Upper lobe of right lung (tissue), 1 donor: ENCODE measurements at regions not wholly inside any gene's neighbourhood (a gene's known extent, or its start where the extent isn't known, plus 50 kb on each side); places are given as distances from the start of the nearest gene placed in this dataset.
"Not testable (repeated sequence)": the region's sequence is repeated elsewhere in the genome, so short reads cannot be mapped to it uniquely, and the experiment has no call there.

Source experiments
- ATAC-seq: fragments of 200-7000 bp; cut with Tn5 transposase; one replicate; pipeline ENCODE4 v1.9.1; 2020; ENCODE audit warnings: mild to moderate bottlenecking, moderate library complexity
- DNase-seq: peaks from one replicate; pipeline ENCODE4 v3.0.0-alpha.2; 2020
- H3K27ac ChIP-seq: fragments of 200-600 bp; one replicate; pipeline ENCODE4 v1.8.0; 2022
- H3K27me3 ChIP-seq: fragments of 200-600 bp; one replicate; pipeline ENCODE4 v1.8.0; 2022; ENCODE audit warnings: mild to moderate bottlenecking
- H3K36me3 ChIP-seq: fragments of 200-600 bp; one replicate; pipeline ENCODE4 v1.8.0; 2022
- H3K4me1 ChIP-seq: fragments of 200-600 bp; one replicate; pipeline ENCODE4 v1.8.0; 2022
- H3K4me3 ChIP-seq: fragments of 200-600 bp; one replicate; pipeline ENCODE4 v1.8.0; 2022; ENCODE audit warnings: mild to moderate bottlenecking
- H3K9me3 ChIP-seq: fragments of 200-600 bp; one replicate; pipeline ENCODE4 v1.8.0; 2022
- intact Hi-C: fragments of 100-400 bp; cut with DNase I; formaldehyde crosslinking; loops from one replicate; pipeline ENCODE4 v1.11.0; 2022
- TF ChIP-seq, protein P1 (sequence below): fragments of 200-600 bp; IDR thresholded peaks from one replicate; pipeline ENCODE4 v1.8.0; 2022; ENCODE audit warnings: antibody characterized with exemption
- donor health status: DM: no; HTN: yes; CAD: no; lungs with severe emphysema.

DNA sequence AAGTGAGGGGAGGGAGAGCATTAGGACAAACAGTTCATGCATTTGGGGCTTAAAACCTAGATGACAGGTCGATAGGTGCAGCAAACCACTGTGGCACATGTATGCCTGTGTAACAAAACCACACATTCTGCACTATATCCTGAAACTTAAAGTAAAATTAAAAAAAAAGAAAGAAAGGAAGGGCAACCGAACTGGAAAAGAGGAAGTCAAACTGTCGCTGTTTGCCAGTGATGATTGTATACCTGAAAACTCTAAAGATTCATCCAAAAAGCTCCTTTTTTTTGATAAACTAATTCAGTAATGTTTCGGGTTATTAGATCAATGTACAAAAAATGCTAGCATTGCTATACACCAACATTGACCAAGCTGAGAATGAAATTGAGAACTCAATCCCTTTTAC, 259.0 kb upstream of the ALG10 start:
- Histone ChIP-seq H3K36me3 (no peaks in the 10 kb centered on the region), H3K27me3 (no peaks in the 10 kb centered on the region), H3K27ac (no peak overlapping the region), H3K9me3 (no peaks in the 10 kb centered on the region), H3K4me1 (no peaks in the 10 kb centered on the region), H3K4me3 (no peak overlapping the region)
- TF ChIP-seq, protein P1, sequence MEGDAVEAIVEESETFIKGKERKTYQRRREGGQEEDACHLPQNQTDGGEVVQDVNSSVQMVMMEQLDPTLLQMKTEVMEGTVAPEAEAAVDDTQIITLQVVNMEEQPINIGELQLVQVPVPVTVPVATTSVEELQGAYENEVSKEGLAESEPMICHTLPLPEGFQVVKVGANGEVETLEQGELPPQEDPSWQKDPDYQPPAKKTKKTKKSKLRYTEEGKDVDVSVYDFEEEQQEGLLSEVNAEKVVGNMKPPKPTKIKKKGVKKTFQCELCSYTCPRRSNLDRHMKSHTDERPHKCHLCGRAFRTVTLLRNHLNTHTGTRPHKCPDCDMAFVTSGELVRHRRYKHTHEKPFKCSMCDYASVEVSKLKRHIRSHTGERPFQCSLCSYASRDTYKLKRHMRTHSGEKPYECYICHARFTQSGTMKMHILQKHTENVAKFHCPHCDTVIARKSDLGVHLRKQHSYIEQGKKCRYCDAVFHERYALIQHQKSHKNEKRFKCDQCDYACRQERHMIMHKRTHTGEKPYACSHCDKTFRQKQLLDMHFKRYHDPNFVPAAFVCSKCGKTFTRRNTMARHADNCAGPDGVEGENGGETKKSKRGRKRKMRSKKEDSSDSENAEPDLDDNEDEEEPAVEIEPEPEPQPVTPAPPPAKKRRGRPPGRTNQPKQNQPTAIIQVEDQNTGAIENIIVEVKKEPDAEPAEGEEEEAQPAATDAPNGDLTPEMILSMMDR, result no peak
- DNase-seq (no peak), ATAC-seq (no peak)
- intact Hi-C loops, result no loop called here

DNA sequence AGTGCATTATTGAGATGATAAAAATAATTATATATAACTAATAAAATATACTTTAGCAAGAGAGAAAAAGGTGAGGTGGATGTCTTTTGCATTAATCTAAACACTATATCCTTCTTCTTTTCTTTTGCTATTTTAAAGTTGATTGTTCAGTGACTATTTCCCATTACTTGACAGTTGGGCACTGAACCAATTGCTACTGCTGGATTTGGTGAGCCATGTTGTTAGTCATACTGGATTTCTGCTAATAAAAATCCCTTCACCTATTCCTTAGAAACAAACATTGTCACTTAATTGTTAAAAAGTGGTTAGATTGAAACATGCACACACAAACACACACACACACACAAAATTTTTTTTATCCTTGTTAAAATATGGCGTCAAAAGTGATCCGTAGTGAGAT, 251.6 kb upstream of the ALG10 start:
- Histone ChIP-seq H3K9me3 (no peaks in the 10 kb centered on the region), H3K4me1 (no peaks in the 10 kb centered on the region), H3K36me3 (no peaks in the 10 kb centered on the region), H3K27me3 (no peaks in the 10 kb centered on the region), H3K4me3 (no peak overlapping the region), H3K27ac (no peak overlapping the region)
- DNase-seq (no peak), ATAC-seq (no peak)
- TF ChIP-seq, protein P1, result no peak
- intact Hi-C loops, result no loop called here

DNA sequence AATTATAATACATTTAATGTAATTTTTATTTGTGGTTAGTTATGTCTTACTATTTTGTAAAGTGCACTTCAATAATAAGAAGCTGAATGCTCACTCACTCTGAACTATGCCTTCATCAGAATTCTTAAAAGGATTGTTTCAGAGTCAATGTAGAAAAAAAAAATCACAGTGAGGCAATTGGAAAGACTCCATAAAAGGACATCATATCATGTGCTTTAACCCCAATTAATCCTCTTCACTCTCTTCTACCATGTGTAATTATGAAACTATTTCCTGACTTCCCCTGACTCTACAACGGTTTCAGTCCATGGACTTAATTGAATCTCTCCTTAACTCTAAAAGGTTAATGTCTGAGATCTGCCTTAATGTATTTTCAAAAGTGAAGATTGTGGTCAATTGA, 250.4 kb upstream of the ALG10 start:
- H3K27ac ChIP-seq, result no peak overlapping the region
- no peaks in the 10 kb centered on the region for H3K9me3 ChIP-seq
- DNase-seq (no peak), ATAC-seq (no peak)
- intact Hi-C loops, result no loop called here
- H3K36me3 ChIP-seq, result no peaks in the 10 kb centered on the region
- H3K27me3 ChIP-seq, result no peaks in the 10 kb centered on the region
- no peak overlapping the region for H3K4me3 ChIP-seq
- no peaks in the 10 kb centered on the region for H3K4me1 ChIP-seq
- TF ChIP-seq, protein P1, result no peak

DNA sequence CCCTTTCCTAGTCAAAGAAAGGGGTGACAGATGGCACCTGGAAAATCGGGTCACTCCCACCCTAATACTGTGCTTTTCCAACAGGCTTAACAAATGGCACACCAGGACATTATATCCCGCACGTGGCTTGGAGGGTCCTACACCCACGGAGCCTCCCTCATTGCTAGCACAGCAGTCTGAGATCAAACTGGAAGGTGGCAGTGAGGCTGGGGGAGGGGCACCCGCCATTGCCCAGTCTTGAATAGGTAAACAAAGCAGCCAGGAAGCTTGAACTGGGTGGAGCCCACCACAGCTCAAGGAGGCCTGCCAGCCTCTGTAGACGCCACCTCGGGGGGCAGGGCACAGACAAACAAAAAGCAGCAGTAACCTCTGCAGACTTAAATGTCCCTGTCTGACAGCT, 249.2 kb upstream of the ALG10 start:
- intact Hi-C loops, H3K27me3 ChIP-seq, H3K36me3 ChIP-seq, DNase-seq, H3K4me3 ChIP-seq, H3K4me1 ChIP-seq, H3K9me3 ChIP-seq, H3K27ac ChIP-seq, ATAC-seq: not testable (repeated sequence)

DNA sequence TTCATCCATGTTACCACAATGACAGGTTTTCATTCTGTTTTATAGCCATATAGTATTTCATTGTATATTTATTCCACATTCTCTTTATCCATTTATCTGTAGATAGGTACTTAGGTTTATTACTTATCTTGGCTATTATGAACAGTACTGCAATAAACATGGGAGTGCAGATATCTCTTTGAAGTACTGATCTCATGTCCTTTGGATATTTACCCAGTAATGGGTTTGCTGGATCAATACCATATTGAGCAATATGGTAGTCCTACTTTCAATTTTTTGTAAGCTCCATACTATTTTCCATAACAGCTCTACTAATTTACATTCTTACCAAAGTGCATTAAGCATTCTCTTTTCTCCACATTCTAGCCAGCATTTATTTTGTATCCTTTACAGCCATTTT, 235.8 kb upstream of the ALG10 start:
- no peaks in the 10 kb centered on the region for H3K36me3 ChIP-seq
- H3K27ac ChIP-seq, result no peak overlapping the region
- intact Hi-C loops, result no loop called here
- H3K9me3 ChIP-seq, result no peaks in the 10 kb centered on the region
- TF ChIP-seq, protein P1, result no peak
- ATAC-seq (no peak), DNase-seq (no peak)
- H3K4me1 ChIP-seq, result no peaks in the 10 kb centered on the region
- H3K4me3 ChIP-seq, result no peak overlapping the region
- no peaks in the 10 kb centered on the region for H3K27me3 ChIP-seq

DNA sequence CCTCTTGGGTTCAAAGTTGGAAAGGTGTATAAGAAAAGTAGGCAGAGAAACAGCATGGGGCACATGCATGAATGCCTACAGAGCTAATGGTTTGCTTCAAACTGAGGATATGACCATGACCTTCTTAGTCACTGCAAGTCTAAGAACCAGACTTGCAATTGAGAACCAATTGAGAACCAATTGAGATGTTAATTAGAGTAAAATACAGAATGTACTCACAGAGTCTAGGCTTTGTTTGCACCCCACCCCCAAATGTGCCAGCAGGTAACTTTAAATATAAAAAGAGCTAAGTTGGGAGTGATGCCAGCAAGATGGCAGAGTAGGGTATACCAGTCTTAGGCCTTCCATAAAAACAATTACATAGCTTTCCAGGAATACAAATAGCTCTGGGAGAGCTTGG, 227.3 kb upstream of the ALG10 start:
- no peaks in the 10 kb centered on the region for H3K27me3 ChIP-seq
- no peak overlapping the region for H3K4me3 ChIP-seq
- TF ChIP-seq, protein P1, result no peak
- no peaks in the 10 kb centered on the region for H3K4me1 ChIP-seq
- DNase-seq (no peak), ATAC-seq (no peak)
- H3K27ac ChIP-seq, result no peak overlapping the region
- no peaks in the 10 kb centered on the region for H3K36me3 ChIP-seq
- H3K9me3 ChIP-seq, result no peaks in the 10 kb centered on the region
- intact Hi-C loops, result no loop called here
